PFSK-1 (cell line): ENCODE measurements at regions not wholly inside any gene's neighbourhood (a gene's known extent, or its start where the extent isn't known, plus 50 kb on each side); places are given as distances from the start of the nearest gene placed in this dataset.

ENCODE experiments used
- POLR2AphosphoS5 ChIP-seq: IDR thresholded peaks from 2 replicates; pipeline ENCODE4 v1.6.1; 2012; ENCODE audit warnings: low read depth, mild to moderate bottlenecking, control low read depth, low read length, moderate library complexity
- TAF1 ChIP-seq: IDR thresholded peaks from 2 replicates; pipeline ENCODE4 v1.6.1; 2012; ENCODE audit warnings: low read length, control low read depth, borderline replicate concordance; ENCODE audit not compliant: insufficient read depth
- TF ChIP-seq, protein P1 (sequence below), 2 experiments: IDR thresholded peaks; 2 replicates each; pipeline versions ENCODE4 v1.6.1 to v1.8.0; 2011 to 2012; ENCODE audit warnings: low read depth in 2 of 2, low read length in 2 of 2, control low read depth in 1 of 2, inconsistent platforms in 1 of 2, mild to moderate bottlenecking in 1 of 2, moderate library complexity in 1 of 2; ENCODE audit not compliant: insufficient read depth in 1 of 2

DNA sequence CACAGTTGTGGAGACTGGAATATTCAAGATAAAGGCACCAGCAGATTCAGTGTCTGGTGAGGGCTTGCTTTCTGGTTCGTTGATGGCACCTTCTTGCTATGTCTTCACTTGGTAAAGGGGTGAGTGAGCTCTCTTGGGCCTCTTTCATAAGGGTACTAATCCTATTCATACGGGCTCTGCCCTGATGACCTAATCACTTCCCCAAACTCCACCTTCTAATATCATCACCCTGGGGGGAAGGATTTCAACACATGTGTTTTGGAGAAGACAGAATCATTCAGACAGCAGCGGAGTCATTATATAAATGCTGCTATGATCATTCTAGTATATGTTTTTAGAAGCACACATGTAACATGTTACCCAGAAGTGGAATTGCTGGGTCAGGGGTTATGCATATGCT is 295.3 kb upstream of the CTSO start:
- TF ChIP-seq POLR2AphosphoS5 (no peak), TAF1 (no peak)
- TF ChIP-seq, protein P1, sequence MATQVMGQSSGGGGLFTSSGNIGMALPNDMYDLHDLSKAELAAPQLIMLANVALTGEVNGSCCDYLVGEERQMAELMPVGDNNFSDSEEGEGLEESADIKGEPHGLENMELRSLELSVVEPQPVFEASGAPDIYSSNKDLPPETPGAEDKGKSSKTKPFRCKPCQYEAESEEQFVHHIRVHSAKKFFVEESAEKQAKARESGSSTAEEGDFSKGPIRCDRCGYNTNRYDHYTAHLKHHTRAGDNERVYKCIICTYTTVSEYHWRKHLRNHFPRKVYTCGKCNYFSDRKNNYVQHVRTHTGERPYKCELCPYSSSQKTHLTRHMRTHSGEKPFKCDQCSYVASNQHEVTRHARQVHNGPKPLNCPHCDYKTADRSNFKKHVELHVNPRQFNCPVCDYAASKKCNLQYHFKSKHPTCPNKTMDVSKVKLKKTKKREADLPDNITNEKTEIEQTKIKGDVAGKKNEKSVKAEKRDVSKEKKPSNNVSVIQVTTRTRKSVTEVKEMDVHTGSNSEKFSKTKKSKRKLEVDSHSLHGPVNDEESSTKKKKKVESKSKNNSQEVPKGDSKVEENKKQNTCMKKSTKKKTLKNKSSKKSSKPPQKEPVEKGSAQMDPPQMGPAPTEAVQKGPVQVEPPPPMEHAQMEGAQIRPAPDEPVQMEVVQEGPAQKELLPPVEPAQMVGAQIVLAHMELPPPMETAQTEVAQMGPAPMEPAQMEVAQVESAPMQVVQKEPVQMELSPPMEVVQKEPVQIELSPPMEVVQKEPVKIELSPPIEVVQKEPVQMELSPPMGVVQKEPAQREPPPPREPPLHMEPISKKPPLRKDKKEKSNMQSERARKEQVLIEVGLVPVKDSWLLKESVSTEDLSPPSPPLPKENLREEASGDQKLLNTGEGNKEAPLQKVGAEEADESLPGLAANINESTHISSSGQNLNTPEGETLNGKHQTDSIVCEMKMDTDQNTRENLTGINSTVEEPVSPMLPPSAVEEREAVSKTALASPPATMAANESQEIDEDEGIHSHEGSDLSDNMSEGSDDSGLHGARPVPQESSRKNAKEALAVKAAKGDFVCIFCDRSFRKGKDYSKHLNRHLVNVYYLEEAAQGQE (IDR thresholded peaks at IDR 0.05; ENCODE audit: insufficient read depth in 1 of 2, low read depth in 2 of 2, low read length in 2 of 2), result no peak
